ENCODE measurements at regions not wholly inside any gene's neighbourhood (a gene's known extent, or its start where the extent isn't known, plus 50 kb on each side); places are given as distances from the start of the nearest gene placed in this dataset.

DNA sequence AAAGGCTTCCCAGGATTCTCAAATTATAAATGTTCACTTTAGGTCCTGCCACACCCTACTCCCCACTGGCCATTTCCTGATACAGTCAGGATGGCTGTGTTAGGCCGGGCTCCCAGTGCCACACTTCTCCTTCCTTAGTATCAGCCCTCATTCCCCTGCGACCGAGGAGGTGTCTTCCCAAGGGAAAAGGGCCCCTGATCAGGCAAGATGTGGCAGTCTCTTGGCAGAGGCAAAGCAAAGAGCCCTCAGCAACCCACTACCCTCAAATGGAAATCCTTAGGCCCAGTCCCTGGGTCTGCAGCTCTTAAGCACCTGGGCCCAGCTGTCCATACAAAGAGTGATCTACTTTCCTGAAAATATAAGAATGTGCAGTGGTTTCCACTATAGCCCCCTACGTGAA is 96.5 kb upstream of the VASH1 start:
- TF ChIP-seq, protein P1, sequence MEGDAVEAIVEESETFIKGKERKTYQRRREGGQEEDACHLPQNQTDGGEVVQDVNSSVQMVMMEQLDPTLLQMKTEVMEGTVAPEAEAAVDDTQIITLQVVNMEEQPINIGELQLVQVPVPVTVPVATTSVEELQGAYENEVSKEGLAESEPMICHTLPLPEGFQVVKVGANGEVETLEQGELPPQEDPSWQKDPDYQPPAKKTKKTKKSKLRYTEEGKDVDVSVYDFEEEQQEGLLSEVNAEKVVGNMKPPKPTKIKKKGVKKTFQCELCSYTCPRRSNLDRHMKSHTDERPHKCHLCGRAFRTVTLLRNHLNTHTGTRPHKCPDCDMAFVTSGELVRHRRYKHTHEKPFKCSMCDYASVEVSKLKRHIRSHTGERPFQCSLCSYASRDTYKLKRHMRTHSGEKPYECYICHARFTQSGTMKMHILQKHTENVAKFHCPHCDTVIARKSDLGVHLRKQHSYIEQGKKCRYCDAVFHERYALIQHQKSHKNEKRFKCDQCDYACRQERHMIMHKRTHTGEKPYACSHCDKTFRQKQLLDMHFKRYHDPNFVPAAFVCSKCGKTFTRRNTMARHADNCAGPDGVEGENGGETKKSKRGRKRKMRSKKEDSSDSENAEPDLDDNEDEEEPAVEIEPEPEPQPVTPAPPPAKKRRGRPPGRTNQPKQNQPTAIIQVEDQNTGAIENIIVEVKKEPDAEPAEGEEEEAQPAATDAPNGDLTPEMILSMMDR (IDR thresholded peaks at IDR 0.05; ENCODE audit: insufficient read depth, low read length) = no peak
- TF ChIP-seq GABPA (IDR thresholded peaks at IDR 0.05; ENCODE audit: low read depth) = no peak

Measured in HL-60 (cell line).